ENCODE measurements at regions not wholly inside any gene's neighbourhood (a gene's known extent, or its start where the extent isn't known, plus 50 kb on each side); places are given as distances from the start of the nearest gene placed in this dataset.

DNA sequence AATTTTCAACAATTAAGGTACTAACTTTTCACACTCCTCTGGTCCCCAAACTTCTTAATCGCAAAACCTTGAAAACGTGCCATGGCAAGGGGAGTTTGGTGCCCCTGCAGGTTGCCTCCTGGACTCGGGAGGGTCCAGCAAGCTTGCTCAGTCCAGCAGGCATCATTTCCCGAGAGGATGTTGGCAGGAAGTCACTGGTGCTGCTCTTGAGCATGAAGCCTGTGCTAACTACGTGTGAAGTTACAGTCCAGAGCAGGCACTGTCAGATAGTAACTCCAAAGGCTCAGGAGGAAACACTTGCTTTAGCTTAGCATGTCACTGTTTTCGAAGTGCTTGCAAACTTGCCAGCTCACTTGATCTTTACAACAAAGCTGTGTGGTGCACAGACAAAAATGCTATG is 215.4 kb downstream of the MYCN start:
- no peak for TF ChIP-seq CTCF (IDR thresholded peaks at IDR 0.05; ENCODE audit: low read depth, low read length, missing control alignments)
- H3K4me3 ChIP-seq (ENCODE audit: low read depth, low read length), result no peak overlapping the region

DNA sequence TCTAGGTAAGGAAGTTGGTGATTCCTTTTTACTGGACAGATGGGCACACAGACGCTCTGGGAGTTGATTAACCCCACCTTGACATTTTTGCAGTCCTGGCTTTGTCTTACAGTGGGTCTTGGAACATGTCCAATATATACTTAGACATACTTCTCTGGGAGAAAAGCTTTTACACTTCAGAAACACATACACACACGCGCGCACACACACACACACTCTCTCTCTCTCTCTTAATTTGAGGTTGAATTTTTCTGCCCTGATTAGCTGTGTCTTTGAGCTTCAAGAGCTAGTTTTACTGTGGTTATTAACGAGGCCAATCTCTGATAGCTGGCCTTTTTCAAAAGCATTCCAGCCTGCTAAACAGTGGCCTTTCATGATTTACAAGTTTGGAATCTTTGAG is 215.0 kb downstream of the MYCN start:
- H3K4me3 ChIP-seq (ENCODE audit: low read depth, low read length), result no peak overlapping the region
- DNase-seq (ENCODE audit: low read depth), result no peak
- TF ChIP-seq CTCF (IDR thresholded peaks at IDR 0.05; ENCODE audit: low read depth, low read length, missing control alignments), result no peak

More for the DNA sequence above, 215.4 kb downstream of the MYCN start:
- DNase-seq (ENCODE audit: low read depth), result no peak

DNA sequence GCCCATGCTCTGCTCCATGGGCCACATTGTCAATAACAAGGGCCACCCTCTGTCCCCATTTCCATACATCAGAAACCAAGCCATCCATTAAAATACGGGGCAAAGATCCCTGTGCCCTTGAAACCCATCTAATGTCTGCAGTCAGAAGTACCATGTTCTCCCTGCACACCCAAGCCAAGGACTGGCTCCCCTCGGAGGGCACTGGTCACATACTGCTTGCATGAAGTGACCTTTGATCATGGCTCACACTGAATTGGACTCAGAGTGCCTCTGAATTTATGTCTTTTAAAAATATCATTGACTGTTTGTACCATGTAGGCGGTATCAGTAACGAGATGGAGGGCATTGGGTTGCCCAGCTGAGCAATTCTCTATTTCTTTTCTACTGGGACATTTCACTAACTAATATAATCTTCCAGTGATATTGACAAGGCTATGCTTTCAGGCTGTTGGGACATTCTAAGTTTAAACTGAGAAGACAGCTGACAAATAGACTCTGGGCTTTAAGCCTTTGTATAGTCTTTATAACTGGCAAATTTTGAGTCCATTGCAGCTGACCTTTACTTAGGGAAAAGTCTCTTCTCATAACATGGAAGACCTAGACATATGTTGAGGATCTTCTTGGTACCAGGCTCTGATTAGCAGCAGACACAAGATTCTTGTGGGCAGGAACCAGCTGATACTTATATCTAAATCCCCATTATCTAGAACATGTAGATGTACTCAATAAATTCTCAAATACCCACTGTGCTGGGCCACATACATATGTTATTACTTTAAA is 214.3 kb downstream of the MYCN start:
- TF ChIP-seq CTCF (IDR thresholded peaks at IDR 0.05; ENCODE audit: low read depth, low read length, missing control alignments), result no peak
- DNase-seq (ENCODE audit: low read depth), result no peak
- no peak overlapping the region for H3K4me3 ChIP-seq (ENCODE audit: low read depth, low read length)

DNA sequence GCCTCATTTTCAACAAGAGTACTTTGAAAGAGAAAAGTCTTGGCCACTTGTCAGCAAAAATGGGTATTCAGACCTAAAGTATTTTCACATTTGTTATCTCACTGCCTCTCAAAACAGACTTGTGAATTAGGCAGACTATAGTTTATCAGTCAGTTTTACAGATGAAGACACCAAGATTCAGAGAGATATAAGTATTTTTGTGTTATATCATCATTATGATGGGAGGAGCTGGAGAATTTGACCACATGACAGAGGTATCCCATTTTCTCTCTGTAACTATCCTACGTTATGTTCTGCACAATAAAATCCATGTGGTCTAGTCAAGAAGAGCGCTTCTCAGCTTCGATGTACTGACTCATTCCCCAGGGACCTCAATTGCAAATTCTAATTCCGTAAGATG is 213.7 kb downstream of the MYCN start:
- no peak for TF ChIP-seq CTCF (IDR thresholded peaks at IDR 0.05; ENCODE audit: low read depth, low read length, missing control alignments)
- DNase-seq (ENCODE audit: low read depth), result no peak

DNA sequence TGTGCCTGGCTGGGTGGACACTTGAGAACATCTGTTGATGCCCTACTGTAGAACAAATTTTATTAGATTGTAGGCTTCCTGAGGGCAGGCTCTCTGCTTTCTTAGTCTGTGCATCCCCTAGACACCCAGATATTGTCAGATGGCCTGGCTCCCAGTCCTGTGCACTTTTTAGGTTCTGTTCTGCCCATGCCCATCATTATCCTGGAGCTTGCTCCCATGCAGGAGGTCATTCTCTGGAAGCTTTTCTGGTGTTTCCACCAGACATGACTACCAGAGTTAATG is 213.3 kb downstream of the MYCN start:
- TF ChIP-seq CTCF (IDR thresholded peaks at IDR 0.05; ENCODE audit: low read depth, low read length, missing control alignments), result no peak
- H3K4me3 ChIP-seq (ENCODE audit: low read depth, low read length), result no peak overlapping the region
- DNase-seq (ENCODE audit: low read depth), result no peak

More for the DNA sequence above, 213.7 kb downstream of the MYCN start:
- H3K4me3 ChIP-seq (ENCODE audit: low read depth, low read length), result no peak overlapping the region

DNA sequence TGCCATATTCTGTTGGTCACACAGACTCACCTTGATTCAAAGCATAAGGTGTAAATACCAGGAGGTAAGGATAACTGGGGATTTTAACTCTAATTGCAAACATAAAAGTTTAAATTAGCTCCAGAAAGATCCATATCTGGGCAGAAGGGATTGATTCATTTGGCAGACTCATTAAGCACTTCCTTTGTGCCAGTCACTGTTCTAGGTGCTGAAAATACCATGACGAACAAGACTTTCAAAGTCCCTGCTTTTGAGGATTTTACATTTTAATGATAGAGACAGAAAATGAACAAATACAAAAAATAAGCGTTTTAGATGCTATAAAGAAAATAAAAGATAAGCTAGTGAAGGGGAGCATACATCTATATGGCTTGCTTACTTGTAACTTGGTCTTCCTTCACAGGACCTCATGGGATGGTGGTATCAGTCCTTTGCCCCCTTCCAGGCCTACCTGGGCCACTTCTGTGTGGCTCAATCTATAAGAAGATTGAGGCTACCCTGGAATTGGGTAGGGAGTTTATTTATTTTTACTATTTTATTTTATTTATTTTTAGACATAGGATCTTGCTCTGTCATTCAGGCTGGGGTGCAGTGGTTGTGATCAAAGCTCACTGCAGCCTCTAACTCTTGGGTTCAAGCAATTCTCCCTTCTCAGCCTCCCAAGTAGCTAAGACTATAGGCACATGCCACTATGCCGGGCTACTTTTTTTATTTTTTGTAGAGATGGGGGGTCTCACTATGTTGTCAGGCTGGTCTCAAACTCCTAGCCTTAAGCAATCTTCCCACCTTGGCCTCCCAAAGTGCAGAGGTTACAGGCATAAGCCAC is 212.8 kb downstream of the MYCN start:
- no peak for TF ChIP-seq CTCF (IDR thresholded peaks at IDR 0.05; ENCODE audit: low read depth, low read length, missing control alignments)
- H3K4me3 ChIP-seq (ENCODE audit: low read depth, low read length), result no peak overlapping the region
- no peak for DNase-seq (ENCODE audit: low read depth)

Data from GM12864 (cell line).